ENCODE measurements at regions not wholly inside any gene's neighbourhood (a gene's known extent, or its start where the extent isn't known, plus 50 kb on each side); places are given as distances from the start of the nearest gene placed in this dataset.
"Not testable (repeated sequence)": the region's sequence is repeated elsewhere in the genome, so short reads cannot be mapped to it uniquely, and the experiment has no call there.

DNA sequence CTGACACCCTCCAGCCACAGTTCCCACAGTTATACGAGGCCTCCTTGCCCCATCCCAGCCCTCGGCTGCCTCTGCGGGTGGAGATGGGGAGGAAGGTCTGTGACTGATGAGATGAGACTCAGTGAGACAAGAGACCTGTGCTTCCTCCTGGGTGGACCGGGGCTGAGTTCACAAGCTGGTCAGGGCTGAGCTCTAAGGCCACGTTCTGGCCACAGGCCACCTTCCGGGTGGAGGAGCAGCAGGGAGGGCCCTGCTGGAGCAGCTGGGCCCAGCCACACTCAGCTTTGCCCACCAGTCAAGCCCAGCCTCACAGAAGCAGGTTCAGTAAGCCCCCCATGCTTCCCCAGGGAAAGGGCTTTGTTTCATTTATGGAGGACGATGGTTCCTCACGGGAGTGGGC is 214.7 kb downstream of the ANKRD30B start:
- no peak for DNase-seq (ENCODE audit: low spot score)

DNA sequence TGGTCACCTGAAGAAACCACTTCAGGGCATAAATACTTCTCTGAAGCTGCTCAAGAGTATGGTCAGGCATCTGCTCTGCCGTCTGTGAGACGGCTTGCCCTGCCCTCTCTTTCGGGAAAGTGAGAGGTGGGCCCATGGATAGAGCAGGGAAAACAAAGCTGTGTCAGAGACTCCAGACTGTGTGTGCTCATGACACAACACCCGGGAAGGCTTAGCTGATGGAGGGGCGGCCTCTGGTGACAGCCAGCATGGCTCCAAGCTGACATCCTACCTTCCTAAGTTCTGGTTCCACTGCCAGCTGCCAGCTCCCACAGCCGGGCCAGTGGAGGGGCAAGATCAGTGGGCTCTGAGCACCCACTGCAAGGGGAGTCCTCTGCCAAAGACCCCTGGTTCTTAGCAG is 215.3 kb downstream of the ANKRD30B start:
- no peak for DNase-seq (ENCODE audit: low spot score)

DNA sequence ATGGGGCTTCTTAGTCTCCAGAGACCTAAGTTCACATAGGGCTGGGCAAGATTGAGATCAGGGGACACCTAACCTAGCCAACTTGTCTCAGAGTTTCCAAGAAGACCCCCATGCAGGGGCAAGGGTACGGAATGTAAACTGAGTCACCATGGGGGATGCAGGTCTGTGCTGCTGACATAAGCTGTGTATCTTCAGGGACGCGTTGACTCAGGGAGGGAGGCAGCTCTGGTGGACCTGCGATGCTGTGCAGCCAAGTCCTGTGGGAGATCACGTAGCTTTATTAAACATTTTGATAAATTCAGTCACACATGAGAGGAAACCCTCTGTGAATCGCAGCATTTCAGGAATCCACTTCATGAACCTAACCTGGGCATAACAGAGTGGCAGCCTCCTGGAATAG is 216.0 kb downstream of the ANKRD30B start:
- no peak for DNase-seq (ENCODE audit: low spot score)

DNA sequence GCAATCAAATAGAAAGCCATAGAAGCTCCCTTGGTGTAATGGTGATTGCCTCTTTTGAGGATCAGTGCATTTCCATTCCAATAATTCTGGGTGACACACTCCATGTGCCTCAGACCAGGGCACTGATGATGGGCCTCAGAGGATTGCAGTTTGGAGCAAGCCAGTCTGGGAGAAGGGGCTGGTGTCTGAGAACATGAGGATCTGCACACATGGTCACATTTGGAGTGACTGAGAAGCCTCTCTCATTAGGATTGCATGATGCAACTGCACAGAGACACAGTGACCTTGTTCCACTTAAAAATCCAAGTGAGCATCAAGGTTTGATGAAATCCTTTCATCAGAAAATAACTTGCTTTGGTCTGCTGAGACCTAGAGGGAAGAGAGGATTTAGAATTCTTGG is 216.4 kb downstream of the ANKRD30B start:
- DNase-seq (ENCODE audit: low spot score), result no peak

GRCh38 chr18:14964976-14965375 is 217.0 kb downstream of the ANKRD30B start:
- DNase-seq (ENCODE audit: low spot score), result not testable (repeated sequence)

DNA sequence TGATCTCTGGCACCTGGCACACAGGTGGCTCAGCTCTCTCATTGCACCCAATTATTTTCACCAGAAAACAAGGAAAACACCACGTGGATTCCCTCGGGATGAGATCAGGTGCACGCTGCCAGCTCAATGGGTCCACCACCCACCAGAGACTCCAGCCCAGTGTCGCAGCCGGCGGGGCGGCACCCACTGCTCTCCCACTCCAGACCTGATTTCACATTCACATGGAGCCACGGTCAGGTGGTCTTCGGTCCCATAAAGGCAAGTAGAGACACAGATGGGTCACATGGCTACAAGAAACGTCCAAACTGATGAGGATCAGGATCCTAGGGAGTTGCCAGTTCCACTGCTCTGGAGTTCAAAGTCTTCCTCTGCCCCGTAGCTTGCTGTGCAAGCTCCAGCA is 217.6 kb downstream of the ANKRD30B start:
- no peak for DNase-seq (ENCODE audit: low spot score)

- DNase-seq (ENCODE audit: low spot score), result not testable (repeated sequence)
These were observed 219.3 kb downstream of the ANKRD30B start for GRCh38 chr18:14967246-14967645.

DNA sequence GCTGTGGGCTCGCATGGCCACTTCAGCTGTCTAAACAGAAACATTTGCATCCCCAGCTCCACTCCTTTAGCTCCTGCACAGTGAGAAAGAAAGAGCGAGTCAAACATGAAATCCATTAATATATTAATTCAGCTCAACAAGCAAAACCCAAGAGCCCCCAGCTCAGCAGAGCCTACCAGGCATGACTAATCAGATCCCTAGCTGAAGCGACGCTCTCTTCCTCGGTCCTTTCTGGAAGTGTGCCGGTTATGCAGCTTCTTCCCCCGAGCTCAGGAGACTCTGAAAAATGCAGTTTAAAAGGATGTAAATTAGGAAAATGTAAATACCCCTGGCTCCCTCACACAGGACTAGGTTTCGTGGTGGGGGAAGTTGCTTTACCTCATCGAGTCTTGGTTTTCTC is 221.5 kb downstream of the ANKRD30B start:
- no peak for DNase-seq (ENCODE audit: low spot score)

- no peak for DNase-seq (ENCODE audit: low spot score)
These were observed 222.1 kb downstream of the ANKRD30B start for GRCh38 chr18:14970027-14970426.

- DNase-seq (ENCODE audit: low spot score), result no peak
These were observed 223.7 kb downstream of the ANKRD30B start for GRCh38 chr18:14971461-14972185.

- DNase-seq (ENCODE audit: low spot score), result not testable (repeated sequence)
These were observed 225.4 kb downstream of the ANKRD30B start for GRCh38 chr18:14973421-14973820.

DNA sequence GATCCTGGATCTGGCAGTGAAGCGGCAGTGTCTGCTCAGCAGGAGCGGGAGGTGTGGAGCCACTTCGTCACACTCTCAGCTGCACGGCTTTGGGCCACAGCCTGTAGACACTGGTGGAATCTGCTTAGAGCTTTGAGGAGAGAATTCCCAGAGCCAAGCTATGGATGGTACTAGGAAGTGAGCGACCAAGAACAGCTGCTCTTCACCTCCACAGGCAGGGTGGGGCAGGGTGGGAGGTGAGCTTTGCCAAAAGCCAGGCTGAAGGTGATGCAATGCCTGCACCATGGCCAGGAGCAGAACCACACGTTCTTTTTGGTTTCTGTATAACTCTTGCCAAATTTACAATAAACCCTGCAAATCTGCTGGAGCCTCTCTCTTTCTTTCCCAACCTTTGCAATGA is 226.1 kb downstream of the ANKRD30B start:
- no peak for DNase-seq (ENCODE audit: low spot score)

GRCh38 chr18:14974576-14974975 is 226.6 kb downstream of the ANKRD30B start:
- no peak for DNase-seq (ENCODE audit: low spot score)

- DNase-seq (ENCODE audit: low spot score), result no peak
These were observed 227.5 kb downstream of the ANKRD30B start for GRCh38 chr18:14975431-14975830.

DNA sequence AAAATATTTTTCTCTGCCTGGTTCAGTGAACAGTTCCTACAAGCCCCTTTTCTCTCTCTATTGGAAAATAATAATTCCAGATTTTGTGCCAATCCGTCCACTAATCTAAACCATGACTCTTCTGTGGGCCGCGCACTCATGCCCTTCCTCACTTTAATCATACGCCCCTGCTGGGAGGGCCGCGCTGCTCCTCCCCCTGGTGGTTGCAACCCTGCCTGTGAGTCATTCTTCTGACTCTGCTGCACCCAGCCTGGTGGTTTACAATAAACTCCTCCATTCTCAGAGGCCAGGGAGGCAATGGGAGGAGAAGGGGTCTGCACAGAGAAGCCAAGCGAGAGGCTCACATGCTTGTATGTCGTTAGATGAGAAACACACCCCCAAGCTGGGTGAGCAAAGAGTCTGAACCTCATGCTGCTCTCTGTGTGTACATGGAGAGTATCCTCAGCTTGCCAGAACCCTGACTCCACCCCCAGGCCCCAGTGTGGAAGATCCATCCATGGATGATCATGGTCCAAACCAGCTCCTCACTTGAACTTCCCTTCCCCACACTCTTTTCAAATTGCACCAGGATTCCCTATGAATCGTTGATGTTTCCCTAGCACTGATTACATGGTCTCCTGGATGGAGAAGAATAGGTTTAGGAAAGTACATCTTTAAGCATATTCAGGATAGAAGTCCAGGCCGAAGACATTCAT is 228.9 kb downstream of the ANKRD30B start:
- no peak for DNase-seq (ENCODE audit: low spot score)

DNA sequence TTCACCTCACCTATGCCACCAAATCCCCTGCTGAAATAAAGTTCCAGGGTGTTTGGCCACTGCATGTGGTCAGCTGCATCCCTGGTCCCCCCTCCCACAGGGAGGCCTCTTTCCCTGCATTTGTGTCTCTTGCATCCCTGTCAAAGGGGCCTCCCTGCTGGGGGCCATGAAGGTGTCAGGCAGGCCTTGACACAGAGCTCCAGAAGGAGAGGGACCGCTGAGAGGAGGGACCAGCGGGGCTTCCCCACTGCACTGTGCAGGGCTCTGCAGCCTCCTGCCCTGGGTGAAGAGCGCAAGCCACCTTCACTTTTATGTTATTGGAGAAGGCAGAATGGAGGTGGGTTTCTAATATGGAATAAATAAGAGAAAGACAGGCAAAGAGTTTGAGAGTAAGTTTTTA is 230.2 kb downstream of the ANKRD30B start:
- no peak for DNase-seq (ENCODE audit: low spot score)

DNA sequence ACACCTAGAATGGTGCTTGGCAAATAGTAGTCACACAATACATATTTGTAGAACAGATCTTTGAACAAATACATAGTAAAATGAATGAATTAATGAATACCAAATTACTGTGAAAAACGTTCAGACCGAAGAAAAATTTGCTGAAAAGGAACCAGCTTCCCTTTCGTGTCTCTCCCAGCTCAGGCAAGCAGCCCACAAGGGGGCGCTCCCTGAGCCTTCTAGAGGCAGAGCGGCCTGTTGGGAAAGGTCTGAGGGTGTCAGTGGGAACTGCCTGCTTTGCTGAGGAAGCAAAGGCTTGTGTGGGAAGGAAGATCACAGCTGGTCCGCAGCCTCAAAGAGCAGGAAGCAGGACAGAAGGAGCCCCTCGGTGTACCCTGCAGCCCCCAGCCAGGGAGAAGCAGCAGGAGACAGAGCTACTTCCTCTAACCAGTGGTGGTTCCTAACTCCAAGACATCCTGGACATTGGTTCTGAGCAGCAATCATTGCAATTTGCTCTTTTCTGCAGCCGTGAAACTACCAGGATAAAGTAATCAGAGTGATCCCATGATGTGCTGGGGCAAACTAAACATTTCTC is 231.1 kb downstream of the ANKRD30B start:
- peak; percentile 11 for DNase-seq (ENCODE audit: low spot score)

GRCh38 chr18:14979875-14980274 is 231.9 kb downstream of the ANKRD30B start:
- DNase-seq (ENCODE audit: low spot score), result no peak

GRCh38 chr18:14984531-14984930 is 236.6 kb downstream of the ANKRD30B start:
- not testable (repeated sequence) for DNase-seq (ENCODE audit: low spot score)

GRCh38 chr18:14985291-14986013 is 237.5 kb downstream of the ANKRD30B start:
- DNase-seq (ENCODE audit: low spot score), result not testable (repeated sequence)

DNA sequence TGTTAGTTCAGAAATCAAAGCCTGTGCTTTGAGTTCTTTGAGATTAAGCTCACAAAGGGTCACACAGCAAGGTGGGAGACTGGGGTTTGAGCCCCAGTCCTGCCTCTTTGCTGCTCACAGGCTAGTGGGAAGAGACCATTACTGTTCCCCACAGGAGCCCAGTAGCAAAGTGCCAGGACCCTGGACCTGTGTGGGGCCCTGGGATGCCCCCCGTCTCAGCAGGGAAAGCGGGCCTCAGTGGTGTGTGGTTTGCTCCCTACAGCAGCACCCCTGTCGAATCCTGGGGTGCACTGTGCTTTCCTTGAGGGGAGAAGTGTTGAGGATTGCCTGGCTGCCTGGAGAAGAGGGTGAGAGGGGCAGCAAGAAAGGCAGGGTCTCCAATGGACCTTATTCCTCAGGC is 239.4 kb downstream of the ANKRD30B start:
- not testable (repeated sequence) for DNase-seq (ENCODE audit: low spot score)
